ENCODE measurements at regions not wholly inside any gene's neighbourhood (a gene's known extent, or its start where the extent isn't known, plus 50 kb on each side); places are given as distances from the start of the nearest gene placed in this dataset.

GRCh38 chr3:28917895-28918475 lies 362.9 kb upstream of the RBMS3 start:
- no peak for FAIRE-seq
- H3K4me1 ChIP-seq (ENCODE audit: control insufficient read depth, insufficient read depth, low read length): peaks cover 20% of the 10 kb centered on the region
- ATAC-seq: peak; percentile 27
- no peaks in the 10 kb centered on the region for H3K36me3 ChIP-seq (ENCODE audit: control insufficient read depth in 2 of 2, insufficient read depth in 2 of 2, low read length in 1 of 2)
- no peaks in the 10 kb centered on the region; the same call in 2 of the 3 replicates for H3K9me3 ChIP-seq (replicated peaks; ENCODE audit: control insufficient read depth, insufficient read depth, low read length)
- TF ChIP-seq STAT1 (conservative IDR thresholded peaks at IDR 0.05) (no peak), ZZZ3 (IDR thresholded peaks at IDR 0.05; ENCODE audit: control insufficient read depth, insufficient read length, low read depth) (no peak)
- TF ChIP-seq, protein P1, sequence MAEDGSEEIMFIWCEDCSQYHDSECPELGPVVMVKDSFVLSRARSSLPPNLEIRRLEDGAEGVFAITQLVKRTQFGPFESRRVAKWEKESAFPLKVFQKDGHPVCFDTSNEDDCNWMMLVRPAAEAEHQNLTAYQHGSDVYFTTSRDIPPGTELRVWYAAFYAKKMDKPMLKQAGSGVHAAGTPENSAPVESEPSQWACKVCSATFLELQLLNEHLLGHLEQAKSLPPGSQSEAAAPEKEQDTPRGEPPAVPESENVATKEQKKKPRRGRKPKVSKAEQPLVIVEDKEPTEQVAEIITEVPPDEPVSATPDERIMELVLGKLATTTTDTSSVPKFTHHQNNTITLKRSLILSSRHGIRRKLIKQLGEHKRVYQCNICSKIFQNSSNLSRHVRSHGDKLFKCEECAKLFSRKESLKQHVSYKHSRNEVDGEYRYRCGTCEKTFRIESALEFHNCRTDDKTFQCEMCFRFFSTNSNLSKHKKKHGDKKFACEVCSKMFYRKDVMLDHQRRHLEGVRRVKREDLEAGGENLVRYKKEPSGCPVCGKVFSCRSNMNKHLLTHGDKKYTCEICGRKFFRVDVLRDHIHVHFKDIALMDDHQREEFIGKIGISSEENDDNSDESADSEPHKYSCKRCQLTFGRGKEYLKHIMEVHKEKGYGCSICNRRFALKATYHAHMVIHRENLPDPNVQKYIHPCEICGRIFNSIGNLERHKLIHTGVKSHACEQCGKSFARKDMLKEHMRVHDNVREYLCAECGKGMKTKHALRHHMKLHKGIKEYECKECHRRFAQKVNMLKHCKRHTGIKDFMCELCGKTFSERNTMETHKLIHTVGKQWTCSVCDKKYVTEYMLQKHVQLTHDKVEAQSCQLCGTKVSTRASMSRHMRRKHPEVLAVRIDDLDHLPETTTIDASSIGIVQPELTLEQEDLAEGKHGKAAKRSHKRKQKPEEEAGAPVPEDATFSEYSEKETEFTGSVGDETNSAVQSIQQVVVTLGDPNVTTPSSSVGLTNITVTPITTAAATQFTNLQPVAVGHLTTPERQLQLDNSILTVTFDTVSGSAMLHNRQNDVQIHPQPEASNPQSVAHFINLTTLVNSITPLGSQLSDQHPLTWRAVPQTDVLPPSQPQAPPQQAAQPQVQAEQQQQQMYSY (CRISPR knock-in tag; IDR thresholded peaks at IDR 0.05): no peak
- H3K4me3 ChIP-seq: no peak overlapping the region
- H3K9ac ChIP-seq (ENCODE audit: control insufficient read depth, insufficient read depth, low read length): no peak overlapping the region
- H3K4me2 ChIP-seq (ENCODE audit: control insufficient read depth, insufficient read depth): no peak overlapping the region
- DNase-seq (ENCODE audit: low read depth, low spot score): no peak
- H3K79me2 ChIP-seq (ENCODE audit: control insufficient read depth, insufficient read depth, low read length): no peaks in the 10 kb centered on the region
- CTCF ChIA-PET: interaction anchor here (0.9 to 6.0 kb wide), 4 partner anchors 18 to 1280 kb away, joined by 4 to 31 read pairs (median 4); no protein-coding TSS in a partner anchor
- SMC1A ChIA-PET (ENCODE audit: uncharacterized antibody, unreplicated experiment): interaction anchor here (0.6 to 2.5 kb wide), 9 partner anchors 10 to 1355 kb away, joined by 3 to 17 read pairs (median 3); no protein-coding TSS in a partner anchor
- 54% methylated on average over 4 of the region's 4 CpGs for WGBS (ENCODE audit: insufficient coverage, insufficient replicate concordance, low lambda C conversion rate, missing lambda C conversion rate)
- H3K27ac ChIP-seq (ENCODE audit: control insufficient read depth, insufficient read depth): no peak overlapping the region
- BruUV-seq (replicated peaks): no TSS peak
- in situ Hi-C loops (cut with MboI) (loop anchor here (25.0 kb wide), 1 partner anchor 1269 kb away; no protein-coding TSS in a partner anchor), intact Hi-C loops (cut with micrococcal nuclease; ENCODE audit: unreplicated experiment) (loop anchor here (2.0 to 5.0 kb wide), 6 partner anchors 71 to 1281 kb away; partner anchors contain the start of gene RBMS3)
- H2AFZ ChIP-seq (ENCODE audit: control insufficient read depth, low read depth, low read length): no peak overlapping the region
- POLR2A ChIA-PET: no interaction called here
- H3K27me3 ChIP-seq (replicated peaks in 1 of 2; ENCODE audit: control insufficient read depth in 2 of 2, insufficient read depth in 2 of 2, low read length in 1 of 2): no peaks in the 10 kb centered on the region
- no peaks in the 10 kb centered on the region for H4K20me1 ChIP-seq (ENCODE audit: control insufficient read depth, insufficient read depth)
- RAD21 ChIA-PET (ENCODE audit: unreplicated experiment): interaction anchor here (1.0 to 3.8 kb wide), 2 partner anchors 64 to 1280 kb away, joined by 3 to 33 read pairs; no protein-coding TSS in a partner anchor

All from GM12878 (cell line).